HCT116 (cell line): ENCODE measurements at regions not wholly inside any gene's neighbourhood (a gene's known extent, or its start where the extent isn't known, plus 50 kb on each side); places are given as distances from the start of the nearest gene placed in this dataset.

ENCODE experiments used
- ATAC-seq: fragments of 200-7000 bp; cut with Tn5 transposase; 2 replicates; pipeline ENCODE4 v1.9.1; 2020; ENCODE audit warnings: mild to moderate bottlenecking, moderate library complexity
- BruUV-seq: library from RNA; stranded (reverse); fragments of 400-500 nt; replicated peaks from 2 replicates; lab custom pipeline; 2021; lab: Mats Ljungman, UMichigan
- CTCF ChIA-PET: fragments of 300-600 bp; sonication (Branson Sonifier 250); formaldehyde crosslinking; loops from one replicate; lab custom pipeline; 2021; ENCODE audit warnings: antibody characterized with exemption; lab: Charles Lee
- POLR2A ChIA-PET: fragments of 300-600, 350-600 bp; sonication (Branson Sonifier 250); formaldehyde crosslinking; loops from one replicate; lab custom pipeline; 2021; ENCODE audit warnings: antibody characterized with exemption; lab: Charles Lee
- RAD21 ChIA-PET, 2 experiments: fragments of 300-600 bp; sonication (Branson Sonifier 250); formaldehyde crosslinking; loops; one replicate each; lab custom pipeline; 2023; ENCODE audit warnings: low total read pairs in 2 of 2; ENCODE audit not compliant: uncharacterized antibody in 2 of 2, unreplicated experiment in 2 of 2, low non-redundant PET in 1 of 2; lab: Charles Lee
- DNase-seq: peaks from one replicate; pipeline ENCODE4 v3.0.0-alpha.2; 2010; ENCODE audit warnings: low read depth, low spot score
- H2AFZ ChIP-seq: fragments of 200-600 bp; shearing (Covaris generic), sonication (generic); 2 replicates; pipeline ENCODE4 v1.6.1; 2017; ENCODE audit warnings: low read depth, mixed run types, mixed read lengths, antibody characterized with exemption, low read length; ENCODE audit not compliant: poor library complexity, severe bottlenecking
- H3K27ac ChIP-seq: 2 replicates; pipeline ENCODE4 v1.5.1; 2012; ENCODE audit warnings: low read depth, low read length
- H3K27me3 ChIP-seq: fragments of 200-600 bp; sonication (generic); 2 replicates; pipeline ENCODE4 v1.6.1; 2016; ENCODE audit warnings: mixed run types, low read length, mixed read lengths; ENCODE audit not compliant: insufficient read depth
- H3K36me3 ChIP-seq, 2 experiments: fragments of 200-500 bp in 1 of 2; fragments of 200-600 bp in 1 of 2; sonication (Bioruptor generic) in 1 of 2; sonication (generic) in 1 of 2; 2 replicates each; pipeline versions ENCODE4 v1.5.1 to v1.6.1; 2014 to 2016; ENCODE audit warnings: low read length in 2 of 2, inconsistent platforms in 1 of 2, mixed read lengths in 1 of 2, mixed run types in 1 of 2; ENCODE audit not compliant: insufficient read depth in 2 of 2, control insufficient read depth in 1 of 2
- H3K4me1 ChIP-seq, 2 experiments: fragments of 200-600 bp in 1 of 2; sonication (generic) in 1 of 2; 2 replicates each; pipeline versions ENCODE4 v1.5.1 to v1.6.1; 2012 to 2017; ENCODE audit warnings: low read length in 2 of 2, inconsistent platforms in 1 of 2, mild to moderate bottlenecking in 1 of 2, mixed read lengths in 1 of 2, mixed run types in 1 of 2, moderate library complexity in 1 of 2; ENCODE audit not compliant: insufficient read depth in 2 of 2, control insufficient read depth in 1 of 2
- H3K4me2 ChIP-seq: fragments of 200-600 bp; sonication (generic); 2 replicates; pipeline ENCODE4 v1.6.1; 2017; ENCODE audit warnings: mixed run types, low read length, mixed read lengths
- H3K4me3 ChIP-seq, 2 experiments: fragments of 200-600 bp in 1 of 2; sonication (generic) in 1 of 2; replicated peaks in 1 of 2; 2 replicates each; pipeline ENCODE4 v1.5.1; 2011 to 2016; ENCODE audit warnings: low read length in 2 of 2, control low read depth in 1 of 2, low read depth in 1 of 2, mild to moderate bottlenecking in 1 of 2, mixed read lengths in 1 of 2, mixed run types in 1 of 2
- H3K79me2 ChIP-seq: fragments of 200-600 bp; sonication (generic); 2 replicates; pipeline ENCODE4 v1.6.1; 2017; ENCODE audit warnings: mild to moderate bottlenecking, mixed run types, low read length, moderate library complexity, mixed read lengths; ENCODE audit not compliant: insufficient read depth
- H3K9ac ChIP-seq: fragments of 200-600 bp; sonication (generic); 2 replicates; pipeline ENCODE4 v1.6.1; 2016; ENCODE audit warnings: low read length, mixed read lengths
- H3K9me2 ChIP-seq: fragments of 200-600 bp; sonication (generic), shearing (Covaris generic); 2 replicates; pipeline ENCODE4 v1.6.1; 2017; ENCODE audit warnings: mixed run types, mild to moderate bottlenecking, moderate library complexity; ENCODE audit not compliant: insufficient read depth
- H3K9me3 ChIP-seq, 2 experiments: fragments of 200-500 bp in 1 of 2; fragments of 200-600 bp in 1 of 2; sonication (Bioruptor generic) in 1 of 2; sonication (generic) in 1 of 2; 2 replicates each; pipeline ENCODE4 v1.6.1; 2014 to 2017; ENCODE audit warnings: low read length in 2 of 2, mixed read lengths in 2 of 2, inconsistent platforms in 1 of 2, low read depth in 1 of 2, mild to moderate bottlenecking in 1 of 2, mixed run types in 1 of 2, moderate library complexity in 1 of 2; ENCODE audit not compliant: control insufficient read depth in 1 of 2, insufficient read depth in 1 of 2
- H4K20me1 ChIP-seq: fragments of 200-600 bp; sonication (generic), shearing (Covaris generic); 2 replicates; pipeline ENCODE4 v1.6.1; 2017; ENCODE audit warnings: mixed run types, mild to moderate bottlenecking, moderate library complexity; ENCODE audit not compliant: insufficient read depth
- ATF3 ChIP-seq: IDR thresholded peaks from 2 replicates; pipeline ENCODE4 v1.6.1; 2012
- CBX3 ChIP-seq: IDR thresholded peaks from 2 replicates; pipeline ENCODE4 v1.6.1; 2012; ENCODE audit warnings: low read depth
- CEBPB ChIP-seq: IDR thresholded peaks from 2 replicates; pipeline ENCODE4 v1.6.1; 2012; ENCODE audit warnings: low read depth
- CTCF ChIP-seq, 3 experiments: fragments of 200-600 bp in 1 of 3; sonication (generic) in 1 of 3; IDR thresholded peaks in 2 of 3; conservative IDR thresholded peaks in 1 of 3; 2 replicates each; pipeline ENCODE4 v1.5.1; 2012 to 2017; ENCODE audit warnings: low read depth in 2 of 3, low read length in 2 of 3, antibody characterized with exemption in 1 of 3, borderline replicate concordance in 1 of 3, control low read depth in 1 of 3, mild to moderate bottlenecking in 1 of 3, mixed read lengths in 1 of 3, mixed run types in 1 of 3, moderate library complexity in 1 of 3; ENCODE audit not compliant: insufficient read depth in 1 of 3
- EGR1 ChIP-seq: IDR thresholded peaks from 2 replicates; pipeline ENCODE4 v1.6.1; 2012; ENCODE audit warnings: low read depth
- ELF1 ChIP-seq: IDR thresholded peaks from 2 replicates; pipeline ENCODE4 v1.6.1; 2012; ENCODE audit warnings: low read depth, borderline replicate concordance
- EZH2 ChIP-seq: fragments of 200-600 bp; sonication (generic); IDR thresholded peaks from 2 replicates; pipeline ENCODE4 v1.6.1; 2017; ENCODE audit warnings: antibody characterized with exemption, mixed run types
- JUND ChIP-seq: IDR thresholded peaks from 2 replicates; pipeline ENCODE4 v1.6.1; 2012
- MAX ChIP-seq: IDR thresholded peaks from 2 replicates; pipeline ENCODE4 v1.6.1; 2012
- POLR2A ChIP-seq: IDR thresholded peaks from 2 replicates; pipeline ENCODE4 v1.7.0; 2011; ENCODE audit warnings: borderline replicate concordance; ENCODE audit not compliant: insufficient read depth, insufficient read length; ENCODE audit errors: extremely low read depth
- RAD21 ChIP-seq: IDR thresholded peaks from 2 replicates; pipeline ENCODE4 v1.6.1; 2012; ENCODE audit warnings: low read depth, mild to moderate bottlenecking
- SIN3A ChIP-seq: IDR thresholded peaks from 2 replicates; pipeline ENCODE4 v1.6.1; 2012; ENCODE audit warnings: low read depth
- SRF ChIP-seq: IDR thresholded peaks from 2 replicates; pipeline ENCODE4 v1.6.1; 2012; ENCODE audit warnings: low read depth
- YY1 ChIP-seq: IDR thresholded peaks from 2 replicates; pipeline ENCODE4 v1.6.1; 2011; ENCODE audit warnings: low read length, low read depth, moderate library complexity, mild to moderate bottlenecking; ENCODE audit not compliant: insufficient replicate concordance; ENCODE audit errors: extremely low read depth
- ZBTB33 ChIP-seq: IDR thresholded peaks from 2 replicates; pipeline ENCODE4 v1.6.1; 2011; ENCODE audit warnings: mild to moderate bottlenecking, low read length, moderate library complexity; ENCODE audit not compliant: insufficient replicate concordance; ENCODE audit errors: extremely low read depth
- ZFX ChIP-seq: fragments of 450-650 bp; IDR thresholded peaks from 2 replicates; pipeline ENCODE4 v1.6.1; 2017
- ZNF274 ChIP-seq: fragments of 200-500 bp; sonication (Bioruptor generic); IDR thresholded peaks from 2 replicates; pipeline ENCODE4 v1.6.1; 2014; ENCODE audit warnings: mild to moderate bottlenecking, low read depth, low read length, inconsistent platforms
- intact Hi-C: fragments of 100-400 bp; cut with micrococcal nuclease; formaldehyde crosslinking; loops from 2 replicates; pipeline ENCODE4 v1.10.0; 2022

GRCh38 chr9:105091004-105091640, 153.3 kb upstream of the SLC44A1 start (continued):
- TF ChIP-seq JUND, result no peak
- no peak for TF ChIP-seq SRF

GRCh38 chr9:105093685-105094084, 150.8 kb upstream of the SLC44A1 start:
- no peaks in the 10 kb centered on the region for H3K4me1 ChIP-seq
- H3K4me3 ChIP-seq, result no peak overlapping the region
- H4K20me1 ChIP-seq, result no peaks in the 10 kb centered on the region
- H3K79me2 ChIP-seq, result no peaks in the 10 kb centered on the region
- no peak overlapping the region for H3K9ac ChIP-seq
- no peaks in the 10 kb centered on the region for H3K9me3 ChIP-seq
- no peaks in the 10 kb centered on the region for H3K9me2 ChIP-seq
- no peak overlapping the region for H3K27ac ChIP-seq
- CTCF ChIA-PET, result no interaction called here
- TF ChIP-seq ELF1 (no peak), CEBPB (no peak), RAD21 (no peak), EZH2 (no peak), JUND (no peak), ATF3 (no peak), EGR1 (no peak), ZFX (no peak), YY1 (no peak), ZNF274 (no peak), SRF (no peak), CBX3 (no peak), SIN3A (no peak), POLR2A (no peak), MAX (no peak), CTCF (IDR thresholded peaks at IDR 0.05 in 2 of 3, conservative IDR thresholded peaks at IDR 0.05 in 1 of 3; ENCODE audit: borderline replicate concordance in 1 of 3, insufficient read depth in 1 of 3, low read depth in 2 of 3, low read length in 2 of 3) (no peak), ZBTB33 (no peak)
- H3K4me2 ChIP-seq, result no peak overlapping the region
- DNase-seq, result no peak
- BruUV-seq, result no TSS peak
- ATAC-seq, result no peak
- RAD21 ChIA-PET, result no interaction called here
- H3K36me3 ChIP-seq, result no peaks in the 10 kb centered on the region
- POLR2A ChIA-PET, result no interaction called here
- H3K27me3 ChIP-seq, result no peaks in the 10 kb centered on the region
- H2AFZ ChIP-seq, result no peak overlapping the region
- intact Hi-C loops, result no loop called here
